ENCODE measurements at regions not wholly inside any gene's neighbourhood (a gene's known extent, or its start where the extent isn't known, plus 50 kb on each side); places are given as distances from the start of the nearest gene placed in this dataset.

DNA sequence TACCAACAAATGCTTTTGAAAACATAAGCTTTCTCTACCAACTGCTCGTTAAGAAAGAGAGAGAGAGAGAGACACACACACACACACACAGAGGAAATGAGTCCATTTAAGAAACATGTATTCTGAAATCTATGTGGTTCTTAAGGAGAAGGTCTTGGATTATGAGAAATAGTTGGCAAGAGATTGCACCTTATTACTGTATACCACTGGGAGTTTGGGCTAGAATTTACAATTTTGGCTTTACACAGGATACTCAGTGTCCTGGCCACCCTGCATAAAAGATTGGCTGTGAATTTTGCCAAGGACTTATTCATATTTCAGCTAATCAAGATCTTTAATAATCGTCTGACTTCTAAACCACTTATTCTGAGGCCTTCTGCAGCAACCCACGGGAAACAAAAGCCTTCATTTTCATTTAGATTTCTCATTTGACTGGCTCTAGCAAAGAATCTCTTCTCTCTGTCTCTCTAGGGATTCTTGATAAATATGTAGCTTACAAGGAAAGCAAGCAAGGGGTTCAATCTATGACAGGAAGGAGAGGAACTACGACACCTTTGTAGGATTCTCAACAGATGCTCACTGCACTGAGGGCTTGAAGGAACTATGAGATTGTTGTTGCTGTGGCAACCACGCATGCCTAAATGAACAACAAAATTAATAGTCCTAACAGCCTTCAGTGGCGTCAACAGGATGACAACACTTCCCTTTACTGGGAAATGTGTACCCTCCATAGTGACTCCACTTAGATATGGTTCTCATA is 75.3 kb upstream of the GNAO1 start:
- H3K9ac ChIP-seq (ENCODE audit: low read depth in 1 of 2, low read length in 2 of 2), result no peak overlapping the region
- H3K36me3 ChIP-seq (ENCODE audit: control insufficient read depth in 2 of 2, insufficient read depth in 2 of 2, low read length in 2 of 2), result no peaks in the 10 kb centered on the region
- H3K9me3 ChIP-seq (ENCODE audit: control insufficient read depth in 2 of 2, low read length in 2 of 2), result no peaks in the 10 kb centered on the region
- H3K27me3 ChIP-seq (ENCODE audit: control insufficient read depth in 2 of 2, insufficient read depth in 2 of 2, low read length in 2 of 2), result no peaks in the 10 kb centered on the region
- no peaks in the 10 kb centered on the region for H3K4me1 ChIP-seq (ENCODE audit: control insufficient read depth in 2 of 2, insufficient read depth in 2 of 2, low read length in 2 of 2)
- no peak overlapping the region for H3K4me3 ChIP-seq (ENCODE audit: low read length in 2 of 2)
- H3K27ac ChIP-seq (ENCODE audit: low read depth in 2 of 2, low read length in 2 of 2), result no peak overlapping the region

DNA sequence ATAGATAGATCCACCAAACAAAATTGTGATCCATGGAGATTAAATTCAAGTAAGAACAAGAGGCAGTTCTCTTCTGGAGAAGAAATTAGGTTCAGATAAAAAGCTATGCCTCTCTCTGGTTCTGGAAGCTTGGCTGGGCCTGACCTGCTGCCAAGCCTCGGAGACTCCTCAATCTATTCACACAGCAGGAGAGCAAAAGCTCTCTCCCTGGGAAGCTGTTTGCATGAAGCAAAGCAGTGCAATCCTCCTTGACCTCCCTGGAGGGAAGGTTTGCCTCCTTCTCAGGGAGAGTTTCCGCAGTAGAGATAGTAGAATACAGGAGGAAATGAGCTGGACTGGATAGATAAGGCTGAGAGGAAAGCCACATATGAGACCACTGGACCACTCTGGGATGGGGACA is 78.1 kb upstream of the GNAO1 start:
- H3K27ac ChIP-seq (ENCODE audit: low read depth in 2 of 2, low read length in 2 of 2), result no peak overlapping the region
- no peak overlapping the region for H3K9ac ChIP-seq (ENCODE audit: low read depth in 1 of 2, low read length in 2 of 2)
- no peaks in the 10 kb centered on the region for H3K36me3 ChIP-seq (ENCODE audit: control insufficient read depth in 2 of 2, insufficient read depth in 2 of 2, low read length in 2 of 2)
- H3K9me3 ChIP-seq (ENCODE audit: control insufficient read depth in 2 of 2, low read length in 2 of 2), result no peaks in the 10 kb centered on the region
- no peak overlapping the region for H3K4me3 ChIP-seq (ENCODE audit: low read length in 2 of 2)
- H3K27me3 ChIP-seq (ENCODE audit: control insufficient read depth in 2 of 2, insufficient read depth in 2 of 2, low read length in 2 of 2), result no peaks in the 10 kb centered on the region
- H3K4me1 ChIP-seq (ENCODE audit: control insufficient read depth in 2 of 2, insufficient read depth in 2 of 2, low read length in 2 of 2), result no peaks in the 10 kb centered on the region

DNA sequence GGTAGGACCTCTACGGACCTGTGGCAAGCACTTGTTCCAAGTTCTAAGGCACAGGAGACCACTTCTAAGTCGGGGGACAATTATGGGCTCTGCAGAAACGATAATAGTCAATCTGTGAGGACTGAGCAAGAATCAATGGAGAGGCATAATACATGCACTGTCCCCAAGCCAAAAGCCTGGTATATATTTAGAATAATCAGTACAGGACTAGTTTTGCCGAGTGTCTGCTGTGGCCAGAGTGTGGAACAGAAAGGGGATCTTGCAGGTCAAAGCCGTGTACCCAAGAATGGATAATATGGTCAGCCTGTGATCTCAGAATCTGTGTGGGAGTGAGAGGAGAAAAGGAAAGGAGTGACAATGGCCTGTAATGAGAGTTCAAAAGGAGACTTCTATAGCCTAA is 80.2 kb upstream of the GNAO1 start:
- Histone ChIP-seq H3K4me3 (ENCODE audit: low read length in 2 of 2) (no peak overlapping the region), H3K4me1 (ENCODE audit: control insufficient read depth in 2 of 2, insufficient read depth in 2 of 2, low read length in 2 of 2) (no peaks in the 10 kb centered on the region), H3K27me3 (ENCODE audit: control insufficient read depth in 2 of 2, insufficient read depth in 2 of 2, low read length in 2 of 2) (no peaks in the 10 kb centered on the region), H3K9me3 (ENCODE audit: control insufficient read depth in 2 of 2, low read length in 2 of 2) (no peaks in the 10 kb centered on the region), H3K27ac (ENCODE audit: low read depth in 2 of 2, low read length in 2 of 2) (no peak overlapping the region), H3K36me3 (ENCODE audit: control insufficient read depth in 2 of 2, insufficient read depth in 2 of 2, low read length in 2 of 2) (no peaks in the 10 kb centered on the region), H3K9ac (ENCODE audit: low read depth in 1 of 2, low read length in 2 of 2) (no peak overlapping the region)

DNA sequence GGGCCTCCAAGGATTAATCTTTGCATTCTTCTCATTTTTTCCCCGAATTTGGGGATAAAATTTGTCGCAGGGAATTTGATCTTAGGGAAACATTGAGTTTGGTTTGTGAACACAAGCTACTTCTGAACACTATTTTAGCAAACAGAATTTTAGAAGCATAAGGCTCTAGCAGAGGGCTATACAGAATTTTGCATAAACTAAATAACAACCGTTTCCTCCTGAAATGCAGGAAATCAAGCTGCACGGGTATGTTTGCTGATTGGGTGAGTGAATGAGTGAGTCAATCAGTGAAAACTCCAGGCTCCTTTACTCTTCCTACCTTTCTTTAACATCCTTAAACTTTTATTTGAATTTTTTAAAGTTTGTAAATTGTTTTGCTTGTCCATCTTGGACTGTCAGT is 81.3 kb upstream of the GNAO1 start:
- no peaks in the 10 kb centered on the region for H3K4me1 ChIP-seq (ENCODE audit: control insufficient read depth in 2 of 2, insufficient read depth in 2 of 2, low read length in 2 of 2)
- no peak overlapping the region for H3K9ac ChIP-seq (ENCODE audit: low read depth in 1 of 2, low read length in 2 of 2)
- no peaks in the 10 kb centered on the region for H3K9me3 ChIP-seq (ENCODE audit: control insufficient read depth in 2 of 2, low read length in 2 of 2)
- H3K36me3 ChIP-seq (ENCODE audit: control insufficient read depth in 2 of 2, insufficient read depth in 2 of 2, low read length in 2 of 2), result no peaks in the 10 kb centered on the region
- no peak overlapping the region for H3K4me3 ChIP-seq (ENCODE audit: low read length in 2 of 2)
- no peaks in the 10 kb centered on the region for H3K27me3 ChIP-seq (ENCODE audit: control insufficient read depth in 2 of 2, insufficient read depth in 2 of 2, low read length in 2 of 2)
- H3K27ac ChIP-seq (ENCODE audit: low read depth in 2 of 2, low read length in 2 of 2), result no peak overlapping the region

DNA sequence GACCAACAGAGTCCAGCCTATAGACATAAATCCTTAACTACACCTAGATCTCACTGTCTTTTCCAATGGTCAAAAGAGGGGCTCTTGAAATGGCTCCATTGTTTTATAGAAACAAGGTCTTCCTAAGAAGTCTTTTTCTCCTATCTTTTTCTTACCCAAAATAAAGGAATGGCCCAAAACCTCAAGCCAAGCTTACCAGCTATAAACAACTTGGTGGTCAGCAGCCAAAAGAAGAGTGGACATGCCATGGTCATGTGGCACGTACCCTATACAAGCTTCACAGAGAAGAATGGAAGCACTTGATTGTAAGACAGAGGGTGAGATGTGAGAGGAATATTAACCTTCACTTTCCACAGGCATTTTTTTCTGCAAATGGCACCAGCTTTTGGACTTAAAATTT is 82.1 kb upstream of the GNAO1 start:
- Histone ChIP-seq H3K27ac (ENCODE audit: low read depth in 2 of 2, low read length in 2 of 2) (no peak overlapping the region), H3K4me1 (ENCODE audit: control insufficient read depth in 2 of 2, insufficient read depth in 2 of 2, low read length in 2 of 2) (no peaks in the 10 kb centered on the region), H3K4me3 (ENCODE audit: low read length in 2 of 2) (no peak overlapping the region), H3K9ac (ENCODE audit: low read depth in 1 of 2, low read length in 2 of 2) (no peak overlapping the region), H3K36me3 (ENCODE audit: control insufficient read depth in 2 of 2, insufficient read depth in 2 of 2, low read length in 2 of 2) (no peaks in the 10 kb centered on the region), H3K9me3 (ENCODE audit: control insufficient read depth in 2 of 2, low read length in 2 of 2) (no peaks in the 10 kb centered on the region), H3K27me3 (ENCODE audit: control insufficient read depth in 2 of 2, insufficient read depth in 2 of 2, low read length in 2 of 2) (no peaks in the 10 kb centered on the region)

DNA sequence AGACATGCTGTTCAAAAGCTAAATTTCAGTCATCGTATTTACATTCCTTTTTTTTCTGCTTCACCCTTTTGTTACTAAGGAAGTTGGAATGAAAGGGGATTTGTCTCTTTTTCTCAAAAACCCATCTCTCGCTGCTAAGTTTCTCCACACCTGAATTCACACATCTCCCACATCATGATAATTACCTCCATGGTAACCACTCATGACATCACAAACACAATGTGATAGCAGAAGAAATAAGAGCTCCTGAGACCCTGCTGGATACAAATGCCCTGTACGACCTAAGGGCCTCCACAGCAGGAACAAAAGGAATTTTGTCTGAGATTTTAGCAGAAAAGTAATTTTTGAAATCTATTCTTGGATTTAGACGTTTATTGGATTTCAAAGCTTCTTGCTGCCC is 82.6 kb upstream of the GNAO1 start:
- H3K9ac ChIP-seq (ENCODE audit: low read depth in 1 of 2, low read length in 2 of 2), result no peak overlapping the region
- H3K36me3 ChIP-seq (ENCODE audit: control insufficient read depth in 2 of 2, insufficient read depth in 2 of 2, low read length in 2 of 2), result no peaks in the 10 kb centered on the region
- no peaks in the 10 kb centered on the region for H3K4me1 ChIP-seq (ENCODE audit: control insufficient read depth in 2 of 2, insufficient read depth in 2 of 2, low read length in 2 of 2)
- no peaks in the 10 kb centered on the region for H3K27me3 ChIP-seq (ENCODE audit: control insufficient read depth in 2 of 2, insufficient read depth in 2 of 2, low read length in 2 of 2)
- H3K27ac ChIP-seq (ENCODE audit: low read depth in 2 of 2, low read length in 2 of 2), result no peak overlapping the region
- H3K4me3 ChIP-seq (ENCODE audit: low read length in 2 of 2), result no peak overlapping the region
- no peaks in the 10 kb centered on the region for H3K9me3 ChIP-seq (ENCODE audit: control insufficient read depth in 2 of 2, low read length in 2 of 2)

DNA sequence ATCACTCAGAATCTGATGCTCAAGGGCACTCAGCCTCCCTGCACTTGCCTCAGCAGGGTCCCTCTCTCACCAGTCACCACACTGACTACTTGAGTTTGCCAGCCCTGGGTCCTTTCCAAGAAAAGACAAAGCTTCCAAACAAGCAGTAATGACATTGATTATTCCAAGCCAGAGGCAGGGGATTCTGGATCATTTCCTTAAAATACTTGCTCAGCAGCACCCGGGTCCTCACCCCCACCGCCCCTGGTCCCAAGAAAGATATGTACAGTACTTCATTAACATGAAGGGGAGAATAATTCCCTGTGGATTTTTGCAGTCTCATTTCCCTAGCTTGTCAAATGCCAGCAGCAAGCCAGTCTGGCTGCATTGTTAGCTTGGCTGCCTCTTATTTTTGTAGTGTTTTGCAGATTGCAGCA is 83.2 kb upstream of the GNAO1 start:
- H3K4me1 ChIP-seq (ENCODE audit: control insufficient read depth in 2 of 2, insufficient read depth in 2 of 2, low read length in 2 of 2), result no peaks in the 10 kb centered on the region
- H3K4me3 ChIP-seq (ENCODE audit: low read length in 2 of 2), result no peak overlapping the region
- no peaks in the 10 kb centered on the region for H3K27me3 ChIP-seq (ENCODE audit: control insufficient read depth in 2 of 2, insufficient read depth in 2 of 2, low read length in 2 of 2)
- H3K27ac ChIP-seq (ENCODE audit: low read depth in 2 of 2, low read length in 2 of 2), result no peak overlapping the region
- H3K9me3 ChIP-seq (ENCODE audit: control insufficient read depth in 2 of 2, low read length in 2 of 2), result no peaks in the 10 kb centered on the region
- no peaks in the 10 kb centered on the region for H3K36me3 ChIP-seq (ENCODE audit: control insufficient read depth in 2 of 2, insufficient read depth in 2 of 2, low read length in 2 of 2)
- H3K9ac ChIP-seq (ENCODE audit: low read depth in 1 of 2, low read length in 2 of 2), result no peak overlapping the region

DNA sequence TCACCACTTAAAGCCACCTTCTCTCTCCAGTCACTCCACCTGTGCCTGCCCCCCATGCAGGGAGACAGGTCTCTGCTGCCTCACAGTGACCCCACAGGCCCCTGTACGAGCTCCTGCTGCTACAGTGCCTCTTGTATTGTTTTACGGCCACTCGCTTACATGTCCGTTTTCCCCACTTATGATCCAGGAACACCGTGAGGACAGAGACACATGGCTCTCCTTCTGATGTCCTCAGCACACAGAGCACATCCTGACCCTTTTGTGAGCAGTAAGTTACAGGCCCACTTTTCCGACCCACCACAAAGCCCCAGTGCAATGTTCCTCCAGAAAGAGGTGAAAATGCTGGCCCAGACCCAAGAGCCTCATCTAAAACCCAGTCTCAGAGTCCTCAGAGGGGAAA is 84.8 kb upstream of the GNAO1 start:
- H3K27ac ChIP-seq (ENCODE audit: low read depth in 2 of 2, low read length in 2 of 2), result no peak overlapping the region
- H3K4me1 ChIP-seq (ENCODE audit: control insufficient read depth in 2 of 2, insufficient read depth in 2 of 2, low read length in 2 of 2), result no peaks in the 10 kb centered on the region
- H3K9ac ChIP-seq (ENCODE audit: low read depth in 1 of 2, low read length in 2 of 2), result no peak overlapping the region
- H3K4me3 ChIP-seq (ENCODE audit: low read length in 2 of 2), result no peak overlapping the region
- H3K9me3 ChIP-seq (ENCODE audit: control insufficient read depth in 2 of 2, low read length in 2 of 2), result no peaks in the 10 kb centered on the region
- no peaks in the 10 kb centered on the region for H3K36me3 ChIP-seq (ENCODE audit: control insufficient read depth in 2 of 2, insufficient read depth in 2 of 2, low read length in 2 of 2)
- H3K27me3 ChIP-seq (ENCODE audit: control insufficient read depth in 2 of 2, insufficient read depth in 2 of 2, low read length in 2 of 2), result no peaks in the 10 kb centered on the region

DNA sequence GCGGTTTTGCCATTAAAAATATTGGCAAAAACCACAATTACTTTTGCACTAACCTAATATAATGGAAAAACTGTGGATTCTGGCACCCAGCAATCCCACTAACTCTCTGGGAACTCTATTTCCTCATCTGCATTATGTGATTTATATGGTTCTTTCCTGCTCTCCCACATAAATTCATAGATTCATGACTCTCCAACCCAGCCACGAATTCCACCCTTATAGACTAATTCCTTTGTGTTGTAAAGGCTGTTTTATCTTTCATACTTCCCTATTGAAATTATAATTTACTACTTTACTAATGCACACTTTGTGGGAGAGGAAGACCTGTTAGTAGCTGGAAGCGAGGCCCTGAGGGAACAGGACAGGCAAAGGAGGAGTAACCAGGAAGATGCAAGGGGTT is 88.4 kb upstream of the GNAO1 start:
- Histone ChIP-seq H3K36me3 (ENCODE audit: control insufficient read depth in 2 of 2, insufficient read depth in 2 of 2, low read length in 2 of 2) (no peaks in the 10 kb centered on the region), H3K4me1 (ENCODE audit: control insufficient read depth in 2 of 2, insufficient read depth in 2 of 2, low read length in 2 of 2) (no peaks in the 10 kb centered on the region), H3K27me3 (ENCODE audit: control insufficient read depth in 2 of 2, insufficient read depth in 2 of 2, low read length in 2 of 2) (no peaks in the 10 kb centered on the region), H3K27ac (ENCODE audit: low read depth in 2 of 2, low read length in 2 of 2) (no peak overlapping the region), H3K9ac (ENCODE audit: low read depth in 1 of 2, low read length in 2 of 2) (no peak overlapping the region), H3K4me3 (ENCODE audit: low read length in 2 of 2) (no peak overlapping the region), H3K9me3 (ENCODE audit: control insufficient read depth in 2 of 2, low read length in 2 of 2) (no peaks in the 10 kb centered on the region)

DNA sequence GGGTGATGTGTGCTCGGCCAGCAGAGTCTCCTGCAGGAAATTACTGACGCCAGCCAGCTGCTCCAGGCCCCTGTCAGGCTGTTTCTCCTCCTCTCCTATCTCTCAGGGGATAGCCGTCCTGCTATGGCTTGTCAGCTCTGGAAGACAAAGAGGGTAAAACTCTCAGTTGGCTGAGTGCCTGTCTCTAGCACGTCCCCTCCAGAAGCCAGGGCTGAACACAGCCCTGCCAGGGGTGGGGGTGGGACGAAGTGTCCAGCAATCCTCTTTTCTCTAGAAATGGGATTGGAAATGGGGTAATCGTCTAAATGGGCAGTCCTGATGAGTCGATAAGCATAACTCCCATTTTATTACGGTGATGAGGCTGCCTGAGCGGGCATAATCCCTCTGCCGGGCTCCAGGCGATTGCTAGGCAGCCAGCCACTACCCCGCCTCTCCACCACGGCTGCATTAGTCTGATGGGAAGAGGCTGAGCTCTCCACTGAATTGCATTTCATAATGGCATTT is 89.1 kb upstream of the GNAO1 start:
- H3K36me3 ChIP-seq (ENCODE audit: control insufficient read depth in 2 of 2, insufficient read depth in 2 of 2, low read length in 2 of 2), result no peaks in the 10 kb centered on the region
- no peaks in the 10 kb centered on the region for H3K27me3 ChIP-seq (ENCODE audit: control insufficient read depth in 2 of 2, insufficient read depth in 2 of 2, low read length in 2 of 2)
- H3K4me3 ChIP-seq (ENCODE audit: low read length in 2 of 2), result peak overlapping the region in 1 of 2 donors; percentile 35
- no peaks in the 10 kb centered on the region for H3K4me1 ChIP-seq (ENCODE audit: control insufficient read depth in 2 of 2, insufficient read depth in 2 of 2, low read length in 2 of 2)
- H3K9ac ChIP-seq (ENCODE audit: low read depth in 1 of 2, low read length in 2 of 2), result peak overlapping the region in 1 of 2 donors; percentile 14
- H3K9me3 ChIP-seq (ENCODE audit: control insufficient read depth in 2 of 2, low read length in 2 of 2), result no peaks in the 10 kb centered on the region
- peak overlapping the region in 1 of 2 donors; percentile 38 for H3K27ac ChIP-seq (ENCODE audit: low read depth in 2 of 2, low read length in 2 of 2)

All from mucosa of rectum (tissue), 2 donors.